ENCODE measurements at regions not wholly inside any gene's neighbourhood (a gene's known extent, or its start where the extent isn't known, plus 50 kb on each side); places are given as distances from the start of the nearest gene placed in this dataset.

- DNase-seq (ENCODE audit: low read depth) = no peak
- H3K4me3 ChIP-seq (ENCODE audit: low read depth, low read length) = no peak overlapping the region
- TF ChIP-seq CTCF (IDR thresholded peaks at IDR 0.05; ENCODE audit: low read depth, low read length, missing control alignments) = no peak
These were observed 173.3 kb upstream of the MGAT5 start for GRCh38 chr2:134080386-134081089.

GRCh38 chr2:134081238-134081938 lies 172.5 kb upstream of the MGAT5 start:
- no peak for TF ChIP-seq CTCF (IDR thresholded peaks at IDR 0.05; ENCODE audit: low read depth, low read length, missing control alignments)
- no peak overlapping the region for H3K4me3 ChIP-seq (ENCODE audit: low read depth, low read length)
- no peak for DNase-seq (ENCODE audit: low read depth)

- DNase-seq (ENCODE audit: low read depth) = no peak
- no peak for TF ChIP-seq CTCF (IDR thresholded peaks at IDR 0.05; ENCODE audit: low read depth, low read length, missing control alignments)
- no peak overlapping the region for H3K4me3 ChIP-seq (ENCODE audit: low read depth, low read length)
These were observed 170.3 kb upstream of the MGAT5 start for GRCh38 chr2:134083548-134083947.

- DNase-seq (ENCODE audit: low read depth) = no peak
- TF ChIP-seq CTCF (IDR thresholded peaks at IDR 0.05; ENCODE audit: low read depth, low read length, missing control alignments) = no peak
- H3K4me3 ChIP-seq (ENCODE audit: low read depth, low read length) = no peak overlapping the region
These were observed 167.2 kb upstream of the MGAT5 start for GRCh38 chr2:134086594-134087219.

GRCh38 chr2:134087371-134087921 lies 166.4 kb upstream of the MGAT5 start:
- H3K4me3 ChIP-seq (ENCODE audit: low read depth, low read length) = no peak overlapping the region
- DNase-seq (ENCODE audit: low read depth) = no peak
- TF ChIP-seq CTCF (IDR thresholded peaks at IDR 0.05; ENCODE audit: low read depth, low read length, missing control alignments) = no peak

- no peak for TF ChIP-seq CTCF (IDR thresholded peaks at IDR 0.05; ENCODE audit: low read depth, low read length, missing control alignments)
- no peak overlapping the region for H3K4me3 ChIP-seq (ENCODE audit: low read depth, low read length)
- no peak for DNase-seq (ENCODE audit: low read depth)
These were observed 164.4 kb upstream of the MGAT5 start for GRCh38 chr2:134089454-134089853.

Data from GM12864 (cell line).